GM12878 (cell line): ENCODE measurements at regions not wholly inside any gene's neighbourhood (a gene's known extent, or its start where the extent isn't known, plus 50 kb on each side); places are given as distances from the start of the nearest gene placed in this dataset.

Source experiments
- ATAC-seq: fragments of 200-7000 bp; cut with Tn5 transposase; 3 replicates; pipeline ENCODE4 v1.9.1; 2020; ENCODE audit warnings: mild to moderate bottlenecking, moderate library complexity
- BruUV-seq: library from RNA; stranded (reverse); fragments of 400-500 nt; replicated peaks from 2 replicates; lab custom pipeline; 2021; lab: Mats Ljungman, UMichigan
- CTCF ChIA-PET: fragments of 300-600 bp; sonication (Branson Sonifier 250); formaldehyde crosslinking; extraction: SDS; loops from one replicate; lab custom pipeline; 2021; ENCODE audit warnings: inconsistent platforms; lab: Yijun Ruan, JAX
- POLR2A ChIA-PET: fragments of 350-600 bp; formaldehyde crosslinking; extraction: SDS; loops from one replicate; lab custom pipeline; 2021; ENCODE audit warnings: inconsistent platforms; lab: Charles Lee
- RAD21 ChIA-PET: fragments of 300-600 bp; sonication (Branson Sonifier 250); formaldehyde crosslinking; loops from one replicate; lab custom pipeline; 2023; ENCODE audit warnings: antibody characterized with exemption; ENCODE audit not compliant: unreplicated experiment; lab: Charles Lee
- SMC1A ChIA-PET: fragments of 300-600 bp; sonication (Branson Sonifier 250); formaldehyde crosslinking; loops from one replicate; lab custom pipeline; 2023; ENCODE audit not compliant: unreplicated experiment, uncharacterized antibody; lab: Charles Lee
- DNase-seq: peaks from one replicate; pipeline ENCODE4 v3.0.0-alpha.2; 2011; ENCODE audit warnings: low read depth, low spot score
- FAIRE-seq: peaks from 3 replicates; lab custom pipeline; 2011; peaks lifted over from hg19 to GRCh38; lab: Jason Lieb, UNC
- H2AFZ ChIP-seq: 2 replicates; pipeline ENCODE4 v1.6.0; 2011; ENCODE audit warnings: low read depth, low read length, control low read depth; ENCODE audit not compliant: control insufficient read depth
- H3K27ac ChIP-seq: 2 replicates; pipeline ENCODE4 v1.5.1; 2011; ENCODE audit warnings: control low read depth; ENCODE audit not compliant: control insufficient read depth, insufficient read depth
- H3K27me3 ChIP-seq, 2 experiments: replicated peaks in 1 of 2; 2 replicates each; pipeline versions ENCODE4 v1.6.0 to v1.6.1; 2011; ENCODE audit warnings: low read length in 1 of 2; ENCODE audit not compliant: control insufficient read depth in 2 of 2, insufficient read depth in 2 of 2
- H3K36me3 ChIP-seq, 2 experiments: 2 replicates each; pipeline ENCODE4 v1.5.1; 2011; ENCODE audit warnings: low read length in 1 of 2; ENCODE audit not compliant: control insufficient read depth in 2 of 2, insufficient read depth in 2 of 2
- H3K4me1 ChIP-seq: 2 replicates; pipeline ENCODE4 v1.6.1; 2011; ENCODE audit warnings: mild to moderate bottlenecking, low read length, moderate library complexity, mixed read lengths; ENCODE audit not compliant: control insufficient read depth, insufficient read depth
- H3K4me2 ChIP-seq: 2 replicates; pipeline ENCODE4 v1.6.0; 2011; ENCODE audit warnings: control low read depth; ENCODE audit not compliant: control insufficient read depth, insufficient read depth
- H3K4me3 ChIP-seq: fragments of 200-600 bp; sonication (generic); 2 replicates; pipeline ENCODE4 v1.5.1; 2016
- H3K79me2 ChIP-seq: 2 replicates; pipeline ENCODE4 v1.6.0; 2011; ENCODE audit warnings: low read length; ENCODE audit not compliant: control insufficient read depth, insufficient read depth
- H3K9ac ChIP-seq: 2 replicates; pipeline ENCODE4 v1.8.0; 2011; ENCODE audit warnings: low read length, control low read depth, mixed read lengths; ENCODE audit not compliant: control insufficient read depth, insufficient read depth
- H3K9me3 ChIP-seq: replicated peaks from 3 replicates; pipeline ENCODE4 v1.5.1; 2011; ENCODE audit warnings: mild to moderate bottlenecking, low read length; ENCODE audit not compliant: control insufficient read depth, insufficient read depth
- H4K20me1 ChIP-seq: 2 replicates; pipeline ENCODE4 v1.6.0; 2011; ENCODE audit not compliant: control insufficient read depth, insufficient read depth
- CHD1 ChIP-seq: IDR thresholded peaks from 2 replicates; pipeline ENCODE4 v1.6.1; 2012; ENCODE audit warnings: low read depth, low read length, improper control_type of control experiment
- CTCF ChIP-seq, 3 experiments: IDR thresholded peaks in 2 of 3; conservative IDR thresholded peaks in 1 of 3; 2 replicates each; pipeline ENCODE4 v1.5.1; 2011; ENCODE audit warnings: low read depth in 3 of 3, low read length in 3 of 3, mild to moderate bottlenecking in 3 of 3, control low read depth in 2 of 3, moderate library complexity in 2 of 3, inconsistent platforms in 1 of 3, mixed read lengths in 1 of 3; ENCODE audit not compliant: control insufficient read depth in 2 of 3, insufficient read depth in 1 of 3; ENCODE audit errors: extremely low read depth in 1 of 3
- HCFC1 ChIP-seq: fragments of 150-350 bp; IDR thresholded peaks from 2 replicates; pipeline ENCODE4 v1.6.1; 2014; ENCODE audit warnings: low read length
- NR2F1 ChIP-seq: fragments of 450-650 bp; conservative IDR thresholded peaks from 2 replicates; pipeline ENCODE4 v1.6.1; 2017; ENCODE audit warnings: mild to moderate bottlenecking
- SMARCA5 ChIP-seq: fragments of 450-650 bp; IDR thresholded peaks from 2 replicates; pipeline ENCODE4 v1.6.1; 2017; ENCODE audit warnings: mild to moderate bottlenecking
- STAT3 ChIP-seq: IDR thresholded peaks from 2 replicates; pipeline ENCODE4 v1.6.1; 2011; ENCODE audit warnings: low read depth, low read length, improper control_type of control experiment
- ZBTB11 ChIP-seq: fragments of 450-650 bp; formaldehyde crosslinking; IDR thresholded peaks from 2 replicates; pipeline ENCODE4 v1.5.0; 2022; ENCODE audit warnings: mild to moderate bottlenecking, missing genetic modification characterization
- ZSCAN29 ChIP-seq: fragments of 450-650 bp; IDR thresholded peaks from 2 replicates; pipeline ENCODE4 v1.6.1; 2017; ENCODE audit warnings: mild to moderate bottlenecking, moderate library complexity
- WGBS: methylation state at CpG from one replicate; pipeline ENCODE4 v1.1.6; 2016; ENCODE audit warnings: low lambda C conversion rate; ENCODE audit not compliant: insufficient replicate concordance, insufficient coverage; ENCODE audit errors: missing lambda C conversion rate; 5-methylcytosine and 5-hydroxymethylcytosine counted together
- in situ Hi-C: fragments of 300-500 bp; cut with MboI; formaldehyde crosslinking; loops from 9 replicates; pipeline ENCODE4 v1.14.3; 2018; ENCODE audit warnings: mixed read lengths
- intact Hi-C: fragments of 100-400 bp; cut with micrococcal nuclease; formaldehyde crosslinking; loops from one replicate; pipeline ENCODE4 v1.14.2; 2022; ENCODE audit not compliant: unreplicated experiment
- TF ChIP-seq, protein P1 (sequence below): fragments of 150-350 bp; IDR thresholded peaks from 2 replicates; pipeline ENCODE4 v1.6.1; 2014; ENCODE audit warnings: mild to moderate bottlenecking, low read depth, low read length

GRCh38 chr4:187887906-187888305 is 107.7 kb upstream of the ZFP42 start:
- no peak for TF ChIP-seq SMARCA5
- TF ChIP-seq CHD1, result no peak
- 0% methylated on average over 2 of the region's 2 CpGs for whole genome bisulfite sequencing
- H4K20me1 ChIP-seq, result no peaks in the 10 kb centered on the region
- intact Hi-C loops, result no loop called here
- in situ Hi-C loops, result no loop called here
- H3K79me2 ChIP-seq, result no peaks in the 10 kb centered on the region
- no peak overlapping the region for H3K4me2 ChIP-seq
- DNase-seq (no peak), ATAC-seq (no peak), FAIRE-seq (no peak)
- H3K36me3 ChIP-seq, result no peaks in the 10 kb centered on the region
- SMC1A ChIA-PET, result no interaction called here
- no peak overlapping the region for H2AFZ ChIP-seq
- no peaks in the 10 kb centered on the region for H3K9me3 ChIP-seq
- H3K27ac ChIP-seq, result no peak overlapping the region
- H3K4me3 ChIP-seq, result no peak overlapping the region
- no peak overlapping the region for H3K9ac ChIP-seq
- BruUV-seq, result no TSS peak
- RAD21 ChIA-PET, result no interaction called here
- POLR2A ChIA-PET, result no interaction called here
- no peaks in the 10 kb centered on the region for H3K27me3 ChIP-seq
- no peaks in the 10 kb centered on the region for H3K4me1 ChIP-seq
- CTCF ChIA-PET, result no interaction called here

DNA sequence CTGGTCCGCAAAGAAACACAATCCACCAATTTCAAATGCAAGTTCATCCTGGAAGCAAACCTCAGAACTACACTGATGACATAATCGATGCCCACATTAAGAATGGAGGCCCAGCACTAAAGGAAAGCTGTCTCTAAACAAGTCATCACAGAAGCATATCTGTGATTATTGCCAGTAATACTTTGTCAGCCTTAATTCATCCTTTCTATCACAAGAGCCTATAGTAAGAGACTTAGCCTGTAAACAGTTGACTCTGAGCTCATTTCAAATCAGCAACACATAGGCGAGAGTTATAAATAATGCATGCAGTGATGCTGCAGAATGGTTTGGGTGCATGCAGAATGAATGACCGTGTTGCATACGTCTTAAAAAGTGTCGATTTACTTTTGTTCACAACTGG is 105.9 kb upstream of the ZFP42 start:
- no peak overlapping the region for H3K9ac ChIP-seq
- no peaks in the 10 kb centered on the region for H3K36me3 ChIP-seq
- ChIA-PET CTCF (interaction anchor here (0.6 kb wide), 1 partner anchor 1749 kb away, joined by 3 read pairs; no protein-coding TSS in a partner anchor), RAD21 (no interaction called here), SMC1A (interaction anchor here (0.6 kb wide), 1 partner anchor 1674 kb away, joined by 3 read pairs; no protein-coding TSS in a partner anchor), POLR2A (no interaction called here)
- H3K27ac ChIP-seq, result no peak overlapping the region
- H3K4me2 ChIP-seq, result no peak overlapping the region
- H3K4me3 ChIP-seq, result no peak overlapping the region
- no peaks in the 10 kb centered on the region for H3K4me1 ChIP-seq
- BruUV-seq, result no TSS peak
- H3K9me3 ChIP-seq, result no peaks in the 10 kb centered on the region
- no peaks in the 10 kb centered on the region for H4K20me1 ChIP-seq
- H2AFZ ChIP-seq, result no peak overlapping the region
- FAIRE-seq (no peak), ATAC-seq (no peak), DNase-seq (no peak)
- no peaks in the 10 kb centered on the region for H3K79me2 ChIP-seq
- no peaks in the 10 kb centered on the region for H3K27me3 ChIP-seq
- in situ Hi-C loops (no loop called here), intact Hi-C loops (no loop called here)
- 17% methylated on average over 6 of the region's 6 CpGs for WGBS
- TF ChIP-seq ZSCAN29, result no peak
- TF ChIP-seq CTCF (IDR thresholded peaks at IDR 0.05 in 2 of 3, conservative IDR thresholded peaks at IDR 0.05 in 1 of 3; ENCODE audit: control insufficient read depth in 2 of 3, extremely low read depth in 1 of 3, insufficient read depth in 1 of 3, low read depth in 3 of 3, low read length in 3 of 3), result no peak
- TF ChIP-seq, protein P1, sequence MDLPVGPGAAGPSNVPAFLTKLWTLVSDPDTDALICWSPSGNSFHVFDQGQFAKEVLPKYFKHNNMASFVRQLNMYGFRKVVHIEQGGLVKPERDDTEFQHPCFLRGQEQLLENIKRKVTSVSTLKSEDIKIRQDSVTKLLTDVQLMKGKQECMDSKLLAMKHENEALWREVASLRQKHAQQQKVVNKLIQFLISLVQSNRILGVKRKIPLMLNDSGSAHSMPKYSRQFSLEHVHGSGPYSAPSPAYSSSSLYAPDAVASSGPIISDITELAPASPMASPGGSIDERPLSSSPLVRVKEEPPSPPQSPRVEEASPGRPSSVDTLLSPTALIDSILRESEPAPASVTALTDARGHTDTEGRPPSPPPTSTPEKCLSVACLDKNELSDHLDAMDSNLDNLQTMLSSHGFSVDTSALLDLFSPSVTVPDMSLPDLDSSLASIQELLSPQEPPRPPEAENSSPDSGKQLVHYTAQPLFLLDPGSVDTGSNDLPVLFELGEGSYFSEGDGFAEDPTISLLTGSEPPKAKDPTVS, result no peak
- TF ChIP-seq NR2F1, result no peak
- no peak for TF ChIP-seq ZBTB11 (CRISPR knock-in tag)
- no peak for TF ChIP-seq HCFC1
- no peak for TF ChIP-seq STAT3
